Stimulated activated CD8-positive, alpha-beta memory T cell treated with anti-CD3 and anti-CD28 coated beads, Interleukin-2, amount 100 ng/mL, for 48 hours (primary cell): ENCODE measurements at regions not wholly inside any gene's neighbourhood (a gene's known extent, or its start where the extent isn't known, plus 50 kb on each side); places are given as distances from the start of the nearest gene placed in this dataset.
"Not testable (repeated sequence)": the region's sequence is repeated elsewhere in the genome, so short reads cannot be mapped to it uniquely, and the experiment has no call there.

Source experiments
- DNase-seq, 2 donors: peaks; one replicate each; pipeline ENCODE4 v3.0.0-alpha.2; 2020; ENCODE audit warnings: low read depth in 2 of 2

- DNase-seq, result no peak
These were observed 198.9 kb upstream of the SFSWAP start for GRCh38 chr12:131511803-131512561.

GRCh38 chr12:131513606-131514005 is 197.3 kb upstream of the SFSWAP start:
- DNase-seq, result no peak

- DNase-seq, result not testable (repeated sequence)
These were observed 190.3 kb upstream of the SFSWAP start for GRCh38 chr12:131520553-131520952.

GRCh38 chr12:131521326-131521725 is 189.6 kb upstream of the SFSWAP start:
- no peak for DNase-seq

- no peak for DNase-seq
These were observed 184.9 kb upstream of the SFSWAP start for GRCh38 chr12:131525795-131526508.

GRCh38 chr12:131527092-131527491 is 183.8 kb upstream of the SFSWAP start:
- no peak for DNase-seq

GRCh38 chr12:131527736-131528135 is 183.2 kb upstream of the SFSWAP start:
- no peak for DNase-seq

GRCh38 chr12:131528144-131528543 is 182.7 kb upstream of the SFSWAP start:
- no peak for DNase-seq

GRCh38 chr12:131528667-131529066 is 182.2 kb upstream of the SFSWAP start:
- no peak for DNase-seq

- DNase-seq, result no peak
These were observed 181.5 kb upstream of the SFSWAP start for GRCh38 chr12:131529196-131530040.

GRCh38 chr12:131530041-131530332 is 180.9 kb upstream of the SFSWAP start:
- DNase-seq, result no peak

- DNase-seq, result no peak
These were observed 180.5 kb upstream of the SFSWAP start for GRCh38 chr12:131530422-131530821.

GRCh38 chr12:131533139-131533538 is 177.8 kb upstream of the SFSWAP start:
- no peak for DNase-seq

- no peak for DNase-seq
These were observed 175.1 kb upstream of the SFSWAP start for GRCh38 chr12:131535779-131536178.

- DNase-seq, result peak in 1 of 2 donors; percentile 9
These were observed 174.6 kb upstream of the SFSWAP start for GRCh38 chr12:131536337-131536736.

- no peak for DNase-seq
These were observed 174.1 kb upstream of the SFSWAP start for GRCh38 chr12:131536766-131537165.

- no peak for DNase-seq
These were observed 173.5 kb upstream of the SFSWAP start for GRCh38 chr12:131537267-131537958.

- DNase-seq, result no peak
These were observed 171.5 kb upstream of the SFSWAP start for GRCh38 chr12:131539381-131539780.

- no peak for DNase-seq
These were observed 170.7 kb upstream of the SFSWAP start for GRCh38 chr12:131540138-131540623.

GRCh38 chr12:131541512-131541911 is 169.4 kb upstream of the SFSWAP start:
- not testable (repeated sequence) for DNase-seq

GRCh38 chr12:131542351-131542750 is 168.5 kb upstream of the SFSWAP start:
- DNase-seq, result no peak

- DNase-seq, result no peak
These were observed 167.8 kb upstream of the SFSWAP start for GRCh38 chr12:131543040-131543439.
